GM12865 (cell line): ENCODE measurements at regions not wholly inside any gene's neighbourhood (a gene's known extent, or its start where the extent isn't known, plus 50 kb on each side); places are given as distances from the start of the nearest gene placed in this dataset.

Experiments
- DNase-seq: peaks from one replicate; pipeline ENCODE4 v3.0.0; 2010; ENCODE audit warnings: low read depth
- H3K4me3 ChIP-seq: 2 replicates; pipeline ENCODE4 v1.5.1; 2011; ENCODE audit warnings: mild to moderate bottlenecking, low read depth, low read length, control low read depth
- CTCF ChIP-seq: IDR thresholded peaks from 2 replicates; pipeline ENCODE4 v1.5.1; 2011; ENCODE audit warnings: low read length, control low read depth, low read depth, inconsistent platforms; ENCODE audit not compliant: insufficient read depth; ENCODE audit errors: missing control alignments

GRCh38 chr2:122101319-122101718, 345.9 kb downstream of the TSN start:
- DNase-seq: no peak
- no peak overlapping the region for H3K4me3 ChIP-seq
- no peak for TF ChIP-seq CTCF

GRCh38 chr2:122105171-122105876, 349.9 kb downstream of the TSN start:
- DNase-seq: no peak
- no peak for TF ChIP-seq CTCF
- no peak overlapping the region for H3K4me3 ChIP-seq

- no peak overlapping the region for H3K4me3 ChIP-seq
- TF ChIP-seq CTCF: no peak
Measured at GRCh38 chr2:122105877-122106206, 350.4 kb downstream of the TSN start.

GRCh38 chr2:122108186-122108585, 352.7 kb downstream of the TSN start:
- no peak for DNase-seq
- TF ChIP-seq CTCF: no peak

More at GRCh38 chr2:122105877-122106206, 350.4 kb downstream of the TSN start:
- DNase-seq: no peak

GRCh38 chr2:122112216-122113005, 357.0 kb downstream of the TSN start:
- no peak overlapping the region for H3K4me3 ChIP-seq
- no peak for TF ChIP-seq CTCF
- DNase-seq: no peak

More at GRCh38 chr2:122108186-122108585, 352.7 kb downstream of the TSN start:
- H3K4me3 ChIP-seq: no peak overlapping the region

GRCh38 chr2:122114421-122114820, 359.0 kb downstream of the TSN start:
- no peak for TF ChIP-seq CTCF
- H3K4me3 ChIP-seq: no peak overlapping the region
- no peak for DNase-seq
